ENCODE measurements at regions not wholly inside any gene's neighbourhood (a gene's known extent, or its start where the extent isn't known, plus 50 kb on each side); places are given as distances from the start of the nearest gene placed in this dataset.

DNA sequence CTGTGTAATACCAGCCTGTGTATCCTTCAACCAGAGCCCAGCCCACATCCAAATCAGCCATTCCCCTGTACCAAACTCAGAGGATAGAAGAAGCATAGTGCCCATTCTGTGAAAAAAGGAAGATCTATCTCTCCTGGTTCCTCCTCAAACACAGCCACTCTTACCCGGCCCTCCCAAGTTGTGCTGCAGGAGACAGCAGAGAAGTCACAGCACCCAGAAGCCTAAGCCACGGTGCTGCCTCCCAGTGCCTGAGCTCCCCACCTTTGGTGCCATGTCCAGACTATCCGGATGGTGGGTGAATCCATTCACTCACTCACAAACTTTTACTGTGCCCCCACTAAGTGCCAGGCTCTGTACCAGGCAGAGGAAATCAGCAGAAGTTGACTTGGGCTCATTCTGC lies 166.0 kb upstream of the ZMIZ1 start:
- ATAC-seq (no peak), DNase-seq (no peak)

DNA sequence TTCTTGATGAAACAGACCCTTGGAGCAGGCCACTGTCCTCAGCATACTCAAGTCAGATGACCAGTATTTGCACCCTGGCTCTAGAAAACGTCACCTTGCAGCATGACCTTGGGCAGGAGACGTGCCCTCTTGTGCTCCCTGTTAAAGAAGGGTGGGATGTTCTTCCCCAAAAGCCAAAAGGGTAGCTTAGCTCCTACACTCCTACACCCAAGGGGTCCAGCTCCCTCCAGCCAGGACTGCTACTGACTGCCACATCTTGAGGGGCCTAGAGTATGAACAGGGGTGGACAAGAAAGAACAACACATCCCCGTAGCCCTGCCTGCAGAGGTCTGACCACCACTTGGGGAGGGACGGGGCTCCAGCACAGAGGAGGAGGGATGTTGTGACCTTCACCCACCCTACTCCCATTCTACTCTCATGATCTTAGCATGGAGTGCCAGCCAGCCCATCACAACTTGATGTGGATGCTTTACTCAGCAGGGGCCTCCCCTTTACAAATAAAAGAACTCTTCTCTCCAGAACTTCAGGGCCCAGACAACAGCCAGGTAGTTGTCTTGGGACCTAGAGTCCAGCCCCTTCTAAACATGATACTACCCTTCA lies 165.3 kb upstream of the ZMIZ1 start:
- no peak for DNase-seq
- ATAC-seq: no peak

DNA sequence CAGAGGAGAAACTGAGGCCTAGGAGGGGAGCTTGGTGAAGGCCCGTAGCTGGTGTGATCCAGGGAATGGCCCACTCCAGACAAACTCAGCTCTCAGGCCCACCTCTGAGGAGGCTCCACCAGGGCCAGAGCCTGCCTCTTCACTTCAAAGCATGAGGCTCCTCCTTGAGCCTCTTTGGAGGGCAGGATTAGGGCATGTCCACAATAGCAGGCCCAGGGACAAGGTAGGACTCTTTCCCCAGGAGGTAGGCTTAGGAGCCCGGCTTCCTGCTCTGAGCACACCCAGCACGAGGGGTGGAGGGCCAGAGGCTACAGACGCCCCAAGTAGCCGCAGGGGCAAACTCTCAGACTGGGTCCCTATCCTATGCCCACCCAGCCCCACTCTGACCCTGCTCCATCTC lies 164.6 kb upstream of the ZMIZ1 start:
- DNase-seq: no peak
- no peak for ATAC-seq

DNA sequence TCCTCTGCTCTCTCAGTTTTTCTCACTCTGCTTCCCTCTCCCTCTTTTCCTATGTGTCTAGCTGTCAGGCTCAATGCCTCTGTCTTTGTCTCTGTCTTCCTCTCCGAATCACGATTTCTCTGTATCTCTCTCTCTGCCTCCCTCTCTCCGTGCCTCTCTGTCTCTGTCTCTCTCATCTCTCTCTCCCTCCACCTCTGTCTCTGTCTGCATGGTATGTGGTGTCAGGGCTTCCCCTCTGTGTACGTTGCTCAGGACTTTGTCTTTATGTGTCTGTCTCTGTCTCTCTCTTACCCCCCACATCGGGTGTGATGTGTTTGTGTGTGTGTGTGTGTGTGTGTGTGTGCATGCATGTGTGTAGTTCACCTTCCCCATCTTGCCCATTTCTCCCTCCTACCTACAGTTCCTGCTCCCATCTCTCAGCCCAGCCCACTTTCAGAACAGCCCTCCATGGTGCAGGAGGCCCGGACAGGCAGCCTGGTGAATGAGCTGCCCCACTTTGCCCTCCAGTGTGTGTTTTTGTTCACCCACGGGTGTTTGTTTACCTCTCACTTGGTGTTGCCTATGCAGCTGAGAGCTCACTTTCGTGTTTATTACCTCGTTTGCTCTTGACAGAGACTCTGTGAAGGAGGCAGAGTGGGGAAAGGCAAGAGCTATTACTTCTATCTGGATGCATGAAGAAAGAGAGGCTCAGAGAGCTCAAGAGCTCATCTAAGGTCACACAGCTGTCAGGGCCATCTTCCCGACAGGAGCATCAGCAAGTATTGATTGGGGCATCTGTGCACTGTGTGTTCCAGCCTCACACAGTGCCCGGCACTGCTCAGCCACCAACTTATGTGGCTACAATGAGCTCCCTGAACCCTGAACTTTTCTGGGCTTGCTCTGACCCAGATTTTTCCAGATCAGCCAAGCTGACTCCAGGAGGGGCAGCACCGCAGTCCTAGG lies 163.5 kb upstream of the ZMIZ1 start:
- DNase-seq: no peak
- no peak for ATAC-seq

DNA sequence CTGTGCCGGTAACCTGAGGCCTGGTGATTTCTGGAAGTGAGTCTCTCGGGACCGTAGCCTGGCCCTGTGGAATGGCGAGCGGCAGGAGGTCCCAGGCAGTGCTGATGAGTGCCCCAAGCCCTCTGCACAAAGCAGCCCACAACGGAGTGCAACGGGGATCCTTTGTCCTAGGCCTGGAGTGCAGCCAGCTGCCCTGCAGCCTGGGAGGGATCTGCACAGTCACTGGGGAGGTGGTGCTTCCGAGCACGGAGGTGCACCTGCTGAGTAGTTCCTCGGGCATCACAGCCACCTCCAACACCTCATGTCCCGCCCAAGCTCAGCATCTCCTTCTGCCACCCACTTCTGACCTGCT lies 162.8 kb upstream of the ZMIZ1 start:
- ATAC-seq (no peak), DNase-seq (no peak)

DNA sequence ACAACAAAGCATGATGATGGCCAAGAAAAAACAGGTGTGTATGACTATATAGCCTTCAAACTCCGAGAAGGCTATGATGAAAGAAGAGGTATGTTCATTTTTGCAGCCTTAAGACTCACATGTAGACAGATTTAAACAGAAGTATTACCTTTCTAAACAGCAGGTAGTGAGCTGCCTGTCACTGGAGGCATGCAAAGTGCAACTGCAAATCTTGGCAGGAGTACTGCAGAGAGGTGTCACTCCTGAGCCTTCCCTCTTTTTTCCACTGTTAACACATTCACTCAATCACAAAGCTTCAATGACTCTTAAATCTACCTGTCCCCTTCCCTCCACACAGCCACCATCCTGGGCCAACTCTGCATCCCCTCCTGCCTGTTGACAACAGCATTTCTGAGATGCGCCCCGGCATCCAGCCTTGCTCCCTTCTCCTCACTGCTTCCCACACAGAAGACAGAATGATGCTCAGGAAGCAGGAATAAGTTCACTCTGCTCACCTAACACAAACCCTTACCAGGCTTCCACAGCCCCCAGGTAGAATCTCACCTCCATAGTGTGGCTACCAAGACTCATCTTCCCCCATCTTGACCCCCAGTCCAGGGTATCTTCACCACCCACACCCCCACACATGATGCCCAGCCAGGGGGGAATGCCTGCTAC lies 161.9 kb upstream of the ZMIZ1 start:
- DNase-seq (no peak), ATAC-seq (no peak)

DNA sequence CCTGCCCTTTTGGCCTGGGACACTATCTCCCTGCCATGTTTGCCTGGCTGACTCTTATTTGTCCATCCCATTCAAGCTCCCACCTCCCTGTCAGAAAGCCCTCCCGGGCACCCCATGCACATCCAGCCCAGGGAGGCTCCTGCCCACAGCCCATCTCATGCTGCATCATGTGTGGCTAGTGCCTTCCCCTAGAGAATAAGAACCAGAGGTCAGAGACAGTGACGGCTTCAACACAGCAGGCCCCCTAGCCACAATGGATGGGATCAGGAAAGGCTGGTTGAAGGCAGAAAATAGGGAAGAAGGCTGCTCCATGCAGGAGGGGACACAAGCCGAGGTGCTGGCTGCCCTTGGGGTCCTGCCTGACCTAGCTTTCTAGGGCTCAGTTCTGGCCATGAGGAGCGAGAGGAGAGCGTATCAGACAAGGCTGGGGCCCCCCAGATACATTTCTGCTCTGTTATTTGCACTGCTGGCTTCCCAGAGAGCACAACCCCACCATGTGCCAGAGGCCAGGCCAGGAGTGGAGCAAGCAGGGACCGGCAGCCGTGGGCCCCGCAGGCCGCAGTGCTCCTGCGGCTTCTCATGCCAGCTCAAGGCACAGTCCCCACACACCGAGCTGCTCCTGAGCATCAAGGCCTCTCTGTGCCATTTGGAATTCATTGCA lies 161.1 kb upstream of the ZMIZ1 start:
- ATAC-seq: no peak
- DNase-seq: no peak

DNA sequence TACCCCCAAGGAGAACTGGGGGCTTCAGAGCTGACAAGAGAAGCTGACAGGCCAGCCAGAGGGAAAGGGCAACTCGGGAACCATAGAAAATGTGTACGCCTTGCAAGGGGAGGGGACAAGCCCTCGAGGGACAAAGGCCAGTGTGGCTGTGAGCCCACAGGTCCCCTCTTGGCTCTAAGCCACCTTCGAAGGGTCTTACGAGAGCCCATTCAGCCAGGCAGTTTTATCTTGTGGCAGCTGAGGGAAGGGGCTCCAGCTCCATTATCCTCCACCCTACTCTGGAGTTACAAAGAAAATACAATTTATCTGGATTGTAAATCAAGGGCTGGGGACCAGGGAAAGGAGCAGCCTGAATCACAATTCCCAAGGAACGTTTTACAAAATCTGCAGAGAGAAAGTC lies 159.5 kb upstream of the ZMIZ1 start:
- ATAC-seq (no peak), DNase-seq (no peak)

DNA sequence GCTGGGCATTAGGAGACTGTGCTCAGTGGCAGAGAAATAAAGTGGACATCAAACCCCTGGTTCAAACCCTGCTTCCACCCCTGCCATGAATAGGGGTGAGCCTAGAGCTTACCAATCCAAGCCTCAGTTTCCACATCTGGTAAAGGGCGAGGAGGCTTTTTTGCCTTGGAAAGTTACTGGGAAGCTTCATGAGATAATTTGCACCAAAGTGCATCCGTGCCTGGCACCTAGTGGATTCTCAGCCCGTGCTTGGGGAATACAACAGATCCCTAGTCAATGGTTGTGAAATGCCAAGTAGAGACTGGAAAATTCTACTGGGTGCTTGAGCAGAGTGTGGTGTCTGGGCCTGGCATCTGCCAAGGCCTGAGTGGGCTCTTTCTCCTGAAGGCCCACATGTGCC lies 158.7 kb upstream of the ZMIZ1 start:
- ATAC-seq (no peak), DNase-seq (no peak)

DNA sequence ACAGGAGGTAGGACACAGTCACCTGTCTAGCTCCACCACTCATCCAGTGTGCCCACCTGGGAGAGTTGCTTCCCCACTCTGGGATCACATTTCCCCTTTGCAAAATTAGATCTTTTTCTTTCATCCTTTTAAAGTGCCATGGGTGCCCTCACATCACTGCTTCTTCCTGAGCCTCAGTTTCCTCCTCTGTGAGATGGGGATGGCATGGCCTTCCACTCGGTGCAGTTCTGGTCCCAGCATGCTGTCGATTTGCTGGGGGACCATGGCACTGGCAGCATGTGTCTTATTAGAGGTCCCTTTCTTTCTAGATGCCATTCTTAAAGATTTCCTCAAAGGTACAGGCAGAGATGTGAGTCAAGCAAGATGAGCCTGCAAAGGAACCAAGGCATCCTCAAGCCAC lies 158.3 kb upstream of the ZMIZ1 start:
- DNase-seq (no peak), ATAC-seq (no peak)

DNA sequence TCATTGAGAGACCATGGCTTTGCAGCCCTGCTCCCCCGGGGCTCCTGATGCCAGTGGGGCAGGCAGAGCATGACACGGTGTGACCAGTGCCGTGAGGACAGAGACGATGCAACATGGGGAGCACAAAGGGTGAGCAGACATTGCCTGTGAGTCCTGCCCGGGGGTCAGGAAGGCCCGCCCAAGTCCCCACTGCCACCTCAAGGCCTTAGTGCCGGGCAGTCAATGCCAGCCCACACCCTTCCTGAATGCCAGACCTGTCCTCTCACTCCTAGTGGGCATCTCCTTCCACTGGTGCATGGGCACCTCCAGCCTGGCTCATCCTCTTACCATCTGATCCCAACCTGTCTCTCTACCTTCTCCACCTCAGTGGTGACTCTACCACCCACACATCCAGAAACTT lies 157.9 kb upstream of the ZMIZ1 start:
- ATAC-seq (no peak), DNase-seq (no peak)

DNA sequence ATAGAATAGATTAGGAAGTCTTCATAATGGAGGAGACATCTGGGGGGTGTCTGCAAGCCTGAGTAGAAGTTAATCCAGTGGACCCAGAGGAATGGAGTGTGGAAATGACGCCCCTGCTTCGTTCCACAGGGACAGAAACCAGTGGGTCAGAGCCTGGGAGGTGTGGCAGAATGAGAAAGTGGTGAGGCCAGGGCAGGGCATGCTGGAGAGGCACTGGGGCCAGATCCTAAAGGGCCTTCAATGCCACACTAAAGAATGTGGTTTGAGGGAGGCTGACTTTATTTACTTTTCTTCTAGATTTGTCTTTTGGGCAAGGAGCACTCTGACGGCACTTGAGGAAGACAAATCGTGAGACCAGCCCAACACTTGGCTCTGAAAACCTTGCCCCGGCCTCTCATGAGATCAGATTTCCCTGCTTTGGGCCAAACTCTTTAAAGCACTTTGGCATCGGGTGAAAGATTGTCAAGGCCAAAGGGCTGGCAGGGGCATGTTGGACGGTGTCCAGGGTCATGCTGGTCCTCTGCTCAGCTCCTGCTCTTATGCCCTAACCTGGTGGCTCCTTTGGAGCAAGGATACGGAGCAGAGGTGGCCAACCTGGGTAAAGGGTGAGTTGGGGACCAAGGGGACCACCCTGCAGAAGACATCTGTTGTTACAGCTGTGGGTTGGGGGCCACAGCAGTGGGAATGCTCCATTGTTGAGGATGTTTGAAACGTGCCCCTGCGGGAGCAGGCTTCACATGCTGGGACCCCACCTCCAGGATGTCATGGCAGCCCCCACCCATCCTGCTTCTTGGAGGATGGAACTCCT lies 157.0 kb upstream of the ZMIZ1 start:
- no peak for DNase-seq
- no peak for ATAC-seq

DNA sequence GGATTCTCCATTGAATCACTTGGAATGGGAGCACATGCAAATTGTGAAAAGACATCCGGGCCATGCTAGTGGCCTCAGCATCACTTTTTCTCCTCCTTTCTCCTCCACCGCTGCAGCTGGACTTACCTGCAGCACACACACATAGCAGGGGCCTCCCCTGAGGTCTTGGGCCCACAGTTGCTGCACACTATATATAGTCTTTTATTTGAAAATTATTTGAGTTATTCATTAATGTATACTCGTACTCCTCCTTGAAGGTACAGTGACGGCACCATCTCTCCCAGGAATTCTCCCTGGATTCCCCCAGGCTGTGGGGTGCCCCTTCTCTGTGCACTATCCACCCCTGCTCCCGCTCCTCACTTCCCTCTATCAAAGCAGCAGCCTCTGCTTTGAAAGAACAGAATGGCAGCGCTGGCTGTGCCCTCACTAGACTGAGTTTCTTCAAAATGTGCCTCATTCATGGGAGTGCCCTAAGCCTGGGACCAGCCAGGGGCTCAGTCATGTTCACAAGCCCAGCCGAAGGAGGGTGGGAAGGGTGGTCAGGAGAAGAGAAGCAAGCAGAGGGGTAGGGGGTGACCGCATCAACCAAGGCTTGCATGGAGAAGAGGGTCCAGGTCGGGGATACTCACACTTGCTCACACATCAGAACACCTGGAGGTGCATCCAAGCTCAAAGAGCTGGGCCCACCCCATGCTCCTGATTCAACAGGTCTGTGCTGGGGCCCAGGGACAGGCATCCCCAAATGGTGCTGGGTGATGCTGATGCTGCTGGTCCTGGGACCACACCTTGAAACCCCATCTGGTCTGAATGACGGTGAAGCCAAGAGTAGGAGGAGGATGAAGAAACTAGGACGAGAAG lies 156.2 kb upstream of the ZMIZ1 start:
- ATAC-seq (no peak), DNase-seq (no peak)

DNA sequence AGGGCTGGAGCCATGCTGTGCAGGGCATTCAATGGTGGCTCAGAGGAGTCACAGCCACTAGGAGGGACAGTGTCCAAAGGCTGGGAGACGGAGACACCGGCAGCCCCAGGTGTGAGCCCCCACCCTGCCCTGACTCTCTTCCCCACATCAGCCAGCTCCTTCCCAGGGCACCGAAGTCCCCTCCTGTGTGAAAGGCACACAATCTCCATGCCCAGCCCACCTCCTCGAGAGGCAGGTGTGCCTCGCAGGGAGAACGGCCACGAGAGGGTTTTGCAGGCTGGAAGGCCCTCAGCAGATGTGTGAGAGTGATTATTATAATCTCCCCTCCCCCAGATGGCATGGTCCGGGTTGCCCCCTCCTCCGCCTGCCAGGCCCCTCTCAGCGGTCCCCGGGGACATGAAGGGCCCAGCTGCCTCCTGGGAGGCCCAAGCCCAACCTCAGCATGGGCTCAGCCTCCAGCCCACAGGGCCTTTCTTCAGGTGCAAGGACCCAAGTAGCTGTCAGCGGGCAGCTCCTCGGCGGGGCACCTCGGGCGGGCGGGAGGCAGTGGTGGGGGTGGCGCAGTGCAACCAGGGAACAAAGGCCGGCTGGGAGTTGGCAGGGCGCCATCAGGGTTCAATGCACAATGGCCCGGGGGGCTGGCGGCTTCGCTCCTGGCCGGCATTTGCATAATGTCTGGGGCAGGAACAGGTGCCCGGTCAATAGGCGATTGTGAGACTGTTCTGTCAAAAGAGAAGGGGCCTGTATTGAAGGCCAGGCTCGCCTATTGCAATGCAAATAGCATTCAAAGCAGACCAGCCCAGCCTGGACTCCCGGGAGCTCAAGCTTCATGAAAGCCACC lies 155.3 kb upstream of the ZMIZ1 start:
- ATAC-seq (no peak), DNase-seq (no peak)

DNA sequence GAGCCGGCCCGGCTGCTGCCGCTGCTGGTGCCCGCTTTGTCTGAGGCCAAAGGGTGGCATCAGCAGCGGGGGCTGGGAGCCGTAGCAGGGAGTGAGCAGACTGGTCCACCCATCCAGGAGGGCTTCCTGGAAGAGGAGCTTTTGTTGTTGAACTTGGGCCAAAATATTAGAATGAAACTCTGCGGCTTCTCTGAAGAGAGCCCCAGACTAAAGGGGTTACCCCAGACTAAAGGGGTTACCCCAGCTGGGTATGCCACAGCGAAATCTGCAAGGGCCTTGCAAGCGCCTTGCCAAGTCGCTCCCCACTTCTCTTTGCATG lies 154.7 kb upstream of the ZMIZ1 start:
- DNase-seq (no peak), ATAC-seq (no peak)

DNA sequence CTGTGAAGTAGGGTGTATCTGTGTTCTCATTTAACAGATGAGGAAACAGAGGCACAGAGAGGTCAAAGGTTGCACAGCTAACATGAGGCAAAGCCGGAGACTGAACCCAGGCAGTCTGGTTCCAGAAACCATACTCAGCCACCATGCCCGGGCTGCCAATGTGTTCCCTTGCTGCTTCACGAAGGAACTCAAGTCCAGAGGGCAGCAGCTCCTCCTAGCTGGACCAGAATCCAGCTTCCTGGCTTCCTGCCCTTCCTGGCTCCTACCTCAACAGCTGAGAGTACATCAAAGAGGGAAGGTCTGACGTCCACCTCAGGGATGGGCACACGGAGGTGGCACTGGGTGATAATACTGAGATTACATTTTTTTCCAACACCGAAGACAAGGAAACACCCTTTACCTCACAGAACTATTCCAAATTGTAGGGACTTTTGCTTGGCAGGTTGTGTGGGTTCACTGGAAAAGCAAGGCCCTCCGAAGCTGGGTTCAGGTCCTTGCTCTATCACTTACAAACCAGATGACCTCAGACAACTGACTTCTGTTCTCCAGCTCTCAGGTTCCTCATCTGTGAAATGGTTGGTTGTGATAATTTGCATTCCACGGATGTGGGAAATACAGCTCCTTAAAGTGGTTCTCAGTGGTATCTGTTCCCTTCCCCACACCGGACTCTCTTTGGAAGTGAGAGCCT lies 154.1 kb upstream of the ZMIZ1 start:
- DNase-seq (no peak), ATAC-seq (no peak)

DNA sequence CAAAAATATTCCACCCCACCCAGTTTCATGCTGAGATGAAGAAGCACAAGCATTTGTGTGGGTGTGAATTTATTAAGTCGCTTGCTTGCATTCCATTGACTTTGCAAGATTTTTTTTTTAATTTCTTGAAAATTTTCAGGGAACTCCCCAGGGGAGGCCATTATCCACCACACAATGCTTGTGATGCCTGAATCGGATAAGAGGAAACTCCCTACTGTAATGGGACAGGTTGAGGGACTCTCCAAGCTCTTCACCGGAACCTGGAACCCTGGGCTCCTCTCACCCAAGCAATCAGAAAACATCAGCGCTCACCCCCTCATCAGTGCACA lies 153.6 kb upstream of the ZMIZ1 start:
- DNase-seq (no peak), ATAC-seq (no peak)

DNA sequence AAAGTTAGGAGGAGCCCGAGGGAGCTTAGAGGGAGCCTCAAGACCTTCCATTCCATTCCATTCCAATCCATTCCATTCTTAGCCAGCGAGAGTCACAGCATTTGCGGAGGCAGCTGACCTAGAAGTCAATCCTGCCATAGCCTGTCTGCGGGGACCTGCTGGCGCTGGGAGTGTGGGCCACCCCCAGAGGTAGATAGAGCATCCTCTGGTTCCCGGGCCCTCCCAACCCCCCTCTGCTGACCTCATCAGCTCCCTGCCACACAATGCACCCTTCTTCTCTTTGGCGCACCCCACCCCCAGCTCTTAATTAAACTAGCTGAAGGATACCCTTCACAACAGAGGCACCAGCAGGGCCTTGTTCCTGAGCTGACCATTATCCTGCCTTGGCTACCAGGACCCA lies 152.5 kb upstream of the ZMIZ1 start:
- DNase-seq (no peak), ATAC-seq (no peak)

DNA sequence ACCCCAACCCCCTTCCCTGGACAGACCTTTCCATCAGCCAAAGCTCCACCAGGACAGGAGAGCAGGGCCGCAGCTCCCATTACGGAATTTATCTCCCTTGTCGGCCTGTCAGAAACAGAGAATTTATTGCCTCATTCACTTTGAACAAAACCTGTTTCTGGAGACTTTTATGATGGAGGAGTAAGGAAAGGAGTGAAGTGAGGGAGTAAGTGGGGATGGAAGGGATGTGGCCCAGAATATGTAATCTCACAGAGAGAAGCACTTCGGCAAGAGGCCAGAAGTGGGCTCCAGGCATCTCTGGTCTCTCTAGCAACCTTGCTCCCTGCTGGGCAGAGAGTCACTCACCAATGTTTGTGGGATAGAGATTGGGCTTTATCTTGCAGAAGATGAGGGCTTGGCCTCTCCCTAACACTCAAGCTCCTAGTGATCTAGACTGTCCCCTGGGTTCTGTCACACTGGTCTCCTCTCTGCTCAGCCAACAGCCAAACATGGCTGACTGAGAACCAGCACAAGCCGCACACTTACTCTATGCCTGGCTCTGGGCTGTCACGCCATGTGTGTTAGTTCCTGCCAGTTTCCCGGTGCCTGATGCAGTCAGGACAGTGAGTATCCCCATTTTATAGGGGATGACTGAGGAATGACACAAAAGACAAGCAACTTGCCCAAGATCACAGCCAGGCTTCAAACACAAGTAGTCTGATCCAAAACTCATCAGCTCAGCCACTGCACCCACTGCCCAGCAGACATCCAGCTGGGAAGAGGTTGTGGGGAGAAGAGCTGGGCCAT lies 149.4 kb upstream of the ZMIZ1 start:
- no peak for ATAC-seq
- no peak for DNase-seq
